GM18508 (cell line): ENCODE measurements at regions not wholly inside any gene's neighbourhood (a gene's known extent, or its start where the extent isn't known, plus 50 kb on each side); places are given as distances from the start of the nearest gene placed in this dataset.

Source experiments
- ATAC-seq: cut with Tn5 transposase; IDR thresholded peaks from one replicate; pipeline ENCODE4 v1.9.1; 2021; ENCODE audit warnings: moderate number of reproducible peaks; ENCODE audit not compliant: insufficient read depth, unreplicated experiment

DNA sequence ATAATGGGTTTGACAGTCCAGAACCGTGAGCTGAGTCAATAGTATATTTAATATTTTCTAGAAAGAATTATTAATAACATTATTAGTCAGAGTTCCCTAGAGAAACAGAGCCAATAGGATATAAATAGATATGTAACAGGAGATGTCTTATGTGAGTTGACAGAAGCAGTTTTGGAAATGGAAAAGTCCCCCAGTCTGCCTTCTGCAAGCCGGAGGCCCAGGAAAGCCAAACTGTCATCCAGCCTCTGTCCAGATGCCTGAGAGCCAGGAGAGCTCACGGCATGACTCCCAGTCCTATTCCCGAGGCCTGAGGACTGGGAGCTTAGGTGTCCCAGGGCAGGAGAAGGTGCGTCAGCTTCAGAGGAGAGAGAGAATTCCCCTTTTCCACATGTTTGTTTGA lies 286.4 kb upstream of the ADARB2 start:
- ATAC-seq = no peak

DNA sequence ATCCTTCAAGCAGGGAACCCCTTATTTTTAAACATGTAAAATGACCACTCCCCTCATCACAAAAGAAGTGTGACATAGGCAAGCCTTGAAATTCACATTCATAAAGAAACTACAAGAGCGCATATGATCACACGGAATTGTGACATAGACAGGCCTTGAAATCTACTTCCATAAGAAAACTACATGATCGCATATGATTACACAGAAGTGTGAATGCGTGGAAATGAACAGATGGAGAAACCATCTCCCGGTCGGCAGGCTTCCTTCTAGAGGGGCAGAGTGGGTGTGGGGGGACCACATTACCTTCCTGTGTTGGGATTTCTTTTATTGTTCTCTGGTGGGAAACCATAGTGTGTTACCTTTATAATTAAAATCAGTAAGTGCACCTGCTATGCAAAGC lies 285.1 kb upstream of the ADARB2 start:
- ATAC-seq = no peak

DNA sequence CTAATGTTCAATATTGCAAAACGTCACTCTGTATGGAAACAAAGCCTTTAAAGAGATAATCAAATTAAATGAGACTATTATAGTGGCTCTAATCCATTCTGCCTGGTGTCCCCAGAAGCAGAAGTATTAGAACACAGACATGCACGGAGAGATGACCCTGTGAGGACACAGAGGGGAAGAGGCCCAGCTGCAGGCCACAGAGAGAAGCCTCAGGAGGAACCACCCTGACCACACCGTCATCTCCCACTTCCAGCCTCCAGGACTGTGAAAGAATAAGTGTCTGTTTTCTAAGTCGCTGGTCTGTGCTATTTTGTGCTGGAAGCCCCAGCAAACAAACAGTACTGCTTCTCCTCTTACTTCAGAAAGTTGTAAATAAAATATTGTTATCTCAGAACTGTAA lies 283.5 kb upstream of the ADARB2 start:
- no peak for ATAC-seq

DNA sequence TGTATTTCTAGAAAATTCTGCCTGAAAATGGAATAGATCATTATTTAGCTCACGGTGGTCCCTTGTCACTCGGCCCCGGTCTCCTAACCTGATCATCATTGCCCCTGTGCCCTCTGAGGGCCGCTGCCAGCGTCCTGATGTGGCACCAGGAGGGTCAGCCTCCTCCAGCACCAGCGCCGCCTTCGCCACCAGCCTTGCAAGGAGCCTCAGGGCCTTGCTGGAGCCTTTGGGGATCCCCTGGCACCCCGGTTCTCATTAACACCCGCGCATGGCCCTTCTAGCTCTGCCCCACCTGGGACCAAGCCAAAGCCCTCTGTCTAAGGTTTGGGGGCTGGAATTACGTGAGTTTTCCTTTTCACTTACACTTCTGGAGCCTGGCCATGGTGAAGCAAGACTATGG lies 282.5 kb upstream of the ADARB2 start:
- no peak for ATAC-seq

DNA sequence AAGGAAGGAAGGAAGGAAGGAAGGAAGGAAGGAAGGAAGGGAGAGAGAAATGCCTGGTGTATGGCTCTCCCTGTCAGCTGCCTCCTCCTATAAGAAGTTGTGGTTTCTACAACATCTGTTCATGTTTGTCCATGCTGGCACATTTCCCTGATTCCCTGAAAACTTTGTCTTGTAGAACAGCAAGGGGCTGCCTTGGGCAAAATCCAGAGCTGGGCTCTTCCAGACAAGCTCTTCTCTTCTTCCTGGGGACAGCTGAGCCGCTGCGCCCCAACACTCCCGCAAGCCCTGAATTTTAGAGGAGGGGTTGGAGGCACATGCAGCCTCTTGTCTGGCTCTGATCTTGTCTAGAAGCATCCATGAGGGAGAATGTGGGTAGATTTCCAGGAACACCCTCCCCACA lies 282.0 kb upstream of the ADARB2 start:
- no peak for ATAC-seq

DNA sequence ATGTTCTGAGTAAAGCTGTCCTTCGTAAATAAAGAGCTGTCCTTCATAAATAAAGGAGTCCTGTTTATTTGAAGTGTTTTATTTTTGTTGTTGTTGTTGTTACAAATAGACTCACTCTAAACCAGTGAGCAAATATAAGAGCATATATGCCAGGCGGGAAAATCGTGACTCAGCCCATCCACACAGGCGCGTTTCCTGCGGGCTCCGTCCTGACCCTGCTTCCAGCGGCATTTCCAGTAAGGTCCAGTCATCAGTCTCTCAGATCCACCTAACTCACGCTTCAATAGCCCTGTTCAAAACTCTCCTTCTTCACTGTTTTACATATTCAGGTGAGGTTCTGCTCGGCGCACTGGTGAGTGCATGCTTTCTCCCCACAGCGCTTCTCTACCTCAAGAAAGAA lies 277.2 kb upstream of the ADARB2 start:
- no peak for ATAC-seq

DNA sequence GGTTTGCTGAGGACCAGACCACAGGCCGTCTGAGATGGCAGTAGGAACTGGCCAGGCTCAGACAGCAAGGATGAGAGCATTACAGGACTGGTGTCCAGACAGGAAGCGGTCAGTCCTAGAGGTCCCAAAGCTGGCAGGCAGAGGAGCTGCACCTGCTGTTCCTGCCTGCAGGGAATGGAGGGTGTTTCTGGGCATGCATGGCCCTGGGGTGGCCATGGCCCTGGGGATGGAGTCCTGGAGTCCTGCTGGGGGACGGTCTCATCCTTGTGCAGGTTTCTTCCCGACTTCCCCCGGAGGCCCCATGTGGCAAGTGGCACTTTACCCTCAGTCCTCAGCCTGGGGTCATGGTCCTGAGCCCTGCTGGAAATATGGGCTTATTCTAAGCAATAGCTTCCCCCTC lies 274.9 kb upstream of the ADARB2 start:
- ATAC-seq = no peak

DNA sequence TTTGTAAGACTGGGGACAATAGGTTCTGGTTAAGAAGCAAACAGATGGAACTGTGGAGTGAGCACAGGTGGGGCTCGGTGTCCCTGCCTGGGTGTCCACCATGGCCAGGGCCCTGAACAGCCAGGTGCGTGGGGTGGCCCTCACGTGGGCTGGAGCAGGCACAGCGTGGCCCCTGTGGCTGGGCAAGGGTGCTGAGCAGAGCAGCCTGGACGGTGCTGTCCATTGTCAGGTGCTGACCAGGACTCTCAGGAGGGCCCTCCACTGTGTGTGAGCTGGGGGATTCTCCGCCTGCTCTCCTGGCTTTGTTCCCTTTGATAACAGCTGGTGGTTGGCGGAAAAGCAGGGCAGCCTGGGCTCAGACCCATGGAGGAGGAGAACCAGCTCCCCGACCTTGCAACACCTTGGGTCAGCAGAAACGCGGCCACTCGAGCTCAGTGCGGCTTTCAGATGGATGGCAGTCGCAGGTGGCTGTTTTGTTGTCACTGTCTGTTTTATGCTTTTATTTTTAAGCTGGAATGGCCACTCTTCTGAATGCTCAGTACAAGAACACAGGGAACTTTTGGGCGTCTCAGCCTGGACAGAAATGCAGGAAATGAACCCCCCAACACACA lies 273.9 kb upstream of the ADARB2 start:
- no peak for ATAC-seq

DNA sequence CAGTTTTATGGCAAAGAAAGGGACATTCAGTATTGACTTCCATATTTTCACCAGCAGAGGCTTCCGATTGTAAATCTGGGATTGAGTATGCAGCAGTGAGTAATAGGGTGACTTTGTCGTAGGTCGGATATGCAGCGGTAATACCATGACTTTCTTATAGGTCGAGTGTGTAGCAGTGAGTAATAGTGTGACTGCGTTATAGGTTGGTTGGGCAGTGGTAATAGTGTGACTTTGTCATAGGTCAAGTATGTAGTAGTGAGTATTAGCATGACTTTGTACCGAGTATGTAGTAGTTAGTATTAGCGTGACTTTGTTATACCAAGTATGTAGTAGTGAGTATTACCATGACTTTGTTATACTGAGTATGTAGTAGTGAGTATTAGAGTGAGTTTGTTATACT lies 268.2 kb upstream of the ADARB2 start:
- ATAC-seq = no peak

DNA sequence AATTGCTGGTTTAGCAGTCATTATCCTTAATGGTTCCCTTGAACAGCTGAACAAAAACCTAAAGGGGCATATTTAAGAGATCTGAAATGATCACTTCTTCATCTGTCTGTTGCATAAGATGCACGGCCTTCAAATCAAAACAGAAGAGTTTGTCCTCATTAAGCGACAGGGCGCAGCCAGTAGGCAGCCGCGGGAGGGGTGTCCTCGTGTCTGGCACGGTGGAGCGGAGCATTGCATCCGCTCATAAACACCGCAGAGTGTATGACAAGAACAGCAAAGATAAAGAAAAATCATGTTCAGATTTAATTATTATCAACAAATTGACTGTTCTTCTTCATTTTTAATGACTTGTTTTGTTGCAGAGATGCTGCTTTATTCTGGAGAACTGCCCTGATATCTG lies 255.6 kb upstream of the ADARB2 start:
- ATAC-seq = no peak

DNA sequence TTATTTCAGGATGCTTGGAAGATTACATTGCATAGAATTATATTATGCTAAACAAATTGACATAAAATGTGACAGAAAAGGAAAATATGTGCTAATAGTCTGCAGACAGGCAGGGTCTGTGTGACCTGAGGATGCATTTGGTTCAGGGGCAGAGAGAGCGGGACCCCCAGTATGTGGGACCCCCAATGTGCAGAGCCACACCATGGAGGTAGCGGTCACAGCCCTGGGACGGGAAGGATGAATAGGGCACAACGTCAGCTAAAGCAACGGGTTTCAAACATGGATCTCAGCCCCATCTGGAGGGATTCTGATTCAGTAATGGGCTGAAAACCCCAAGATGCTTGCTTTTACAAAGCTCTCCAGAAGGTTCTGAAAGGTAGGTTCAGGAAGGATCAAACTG lies 251.8 kb upstream of the ADARB2 start:
- no peak for ATAC-seq

DNA sequence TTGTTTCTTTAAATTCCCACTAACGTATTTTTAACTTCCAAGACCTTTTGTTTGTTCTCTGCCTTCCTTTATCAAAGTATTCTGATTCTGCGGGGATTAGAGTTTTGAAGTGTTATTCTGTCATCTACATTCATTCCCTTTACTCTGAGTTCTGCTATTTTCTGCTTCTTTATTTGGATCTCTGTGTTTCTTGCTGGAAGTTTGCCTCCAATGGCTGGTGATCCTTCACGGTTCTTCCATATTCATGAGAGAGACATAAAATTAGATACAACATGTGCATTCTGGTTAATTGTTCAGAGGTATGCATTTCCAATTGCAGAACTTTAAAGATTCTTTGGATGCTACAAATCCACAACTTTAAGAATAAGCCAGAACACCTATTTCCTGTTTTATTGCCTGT lies 244.7 kb upstream of the ADARB2 start:
- ATAC-seq = no peak

DNA sequence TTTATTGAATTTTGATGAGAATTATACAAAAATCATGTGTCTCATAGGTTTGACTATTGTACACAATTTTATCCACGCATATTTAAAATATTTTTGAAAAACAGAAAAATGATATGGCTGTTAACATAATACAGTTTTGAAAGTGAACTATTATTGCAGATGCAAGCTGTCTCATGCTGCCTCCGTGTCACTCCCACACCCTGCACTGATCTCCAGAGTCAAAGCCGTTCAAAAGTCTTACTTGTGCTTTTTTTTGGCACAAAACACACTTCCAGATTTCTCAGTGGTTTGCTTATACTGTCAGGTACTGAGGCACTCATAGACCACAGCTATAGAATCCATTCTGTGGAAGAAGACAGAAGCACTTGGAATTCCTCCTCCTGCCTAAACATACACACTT lies 243.1 kb upstream of the ADARB2 start:
- ATAC-seq = no peak

DNA sequence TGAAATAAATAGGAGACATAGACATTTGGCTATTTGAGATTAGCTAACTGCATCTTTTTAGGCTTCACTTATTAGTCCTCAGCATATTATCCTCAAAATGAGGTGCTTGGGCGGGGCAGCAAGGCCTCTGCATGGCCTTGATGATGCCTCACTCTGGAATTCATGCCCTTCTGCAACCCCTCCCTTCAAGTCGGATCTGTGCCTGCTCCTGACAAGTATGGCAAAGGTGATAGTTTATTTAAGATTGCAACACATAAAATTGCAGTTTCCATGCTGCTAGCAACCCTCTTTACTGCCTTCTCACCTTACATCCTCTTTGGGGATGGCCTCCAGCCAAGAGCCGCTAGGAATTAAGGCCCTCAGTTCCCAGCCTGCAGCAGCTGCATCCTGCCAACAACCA lies 241.3 kb upstream of the ADARB2 start:
- ATAC-seq = no peak

DNA sequence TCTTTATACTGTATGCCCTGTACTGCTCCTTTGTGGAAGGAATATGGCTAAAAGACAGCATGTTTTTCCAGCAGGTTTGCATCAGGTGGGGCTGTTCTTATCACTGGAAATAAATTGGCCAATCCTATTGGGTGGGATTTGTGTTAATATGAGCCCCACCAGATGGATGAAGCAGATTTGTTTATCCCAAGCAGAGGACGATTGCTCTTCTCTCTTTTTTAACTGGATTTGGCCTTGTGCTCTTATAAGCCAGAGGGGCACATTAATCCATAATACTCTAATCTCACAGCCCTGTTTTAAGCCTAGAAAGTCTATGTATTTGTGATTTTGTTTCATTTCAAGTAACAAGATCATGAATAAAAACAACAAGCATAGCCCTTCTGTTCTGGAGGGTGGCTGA lies 240.1 kb upstream of the ADARB2 start:
- no peak for ATAC-seq

DNA sequence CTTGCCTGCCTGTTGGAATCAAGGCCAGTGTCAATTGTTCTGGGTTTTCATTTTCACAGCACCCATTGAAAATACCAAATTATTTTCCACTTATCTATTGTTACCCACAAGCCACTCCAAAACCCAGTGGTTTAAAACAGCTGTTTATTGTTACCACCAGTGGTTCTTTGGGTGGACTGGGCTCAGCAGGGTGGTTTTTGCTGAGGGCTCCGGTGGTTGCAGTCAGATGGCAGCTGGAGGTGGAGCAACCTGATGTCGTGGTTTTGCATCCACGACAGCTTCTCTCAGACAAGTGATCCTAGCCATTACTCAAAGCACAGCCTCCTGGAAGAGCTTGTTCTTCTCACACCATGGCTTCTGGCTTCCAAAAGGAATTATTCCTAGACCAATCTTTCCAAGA lies 235.1 kb upstream of the ADARB2 start:
- ATAC-seq = no peak

DNA sequence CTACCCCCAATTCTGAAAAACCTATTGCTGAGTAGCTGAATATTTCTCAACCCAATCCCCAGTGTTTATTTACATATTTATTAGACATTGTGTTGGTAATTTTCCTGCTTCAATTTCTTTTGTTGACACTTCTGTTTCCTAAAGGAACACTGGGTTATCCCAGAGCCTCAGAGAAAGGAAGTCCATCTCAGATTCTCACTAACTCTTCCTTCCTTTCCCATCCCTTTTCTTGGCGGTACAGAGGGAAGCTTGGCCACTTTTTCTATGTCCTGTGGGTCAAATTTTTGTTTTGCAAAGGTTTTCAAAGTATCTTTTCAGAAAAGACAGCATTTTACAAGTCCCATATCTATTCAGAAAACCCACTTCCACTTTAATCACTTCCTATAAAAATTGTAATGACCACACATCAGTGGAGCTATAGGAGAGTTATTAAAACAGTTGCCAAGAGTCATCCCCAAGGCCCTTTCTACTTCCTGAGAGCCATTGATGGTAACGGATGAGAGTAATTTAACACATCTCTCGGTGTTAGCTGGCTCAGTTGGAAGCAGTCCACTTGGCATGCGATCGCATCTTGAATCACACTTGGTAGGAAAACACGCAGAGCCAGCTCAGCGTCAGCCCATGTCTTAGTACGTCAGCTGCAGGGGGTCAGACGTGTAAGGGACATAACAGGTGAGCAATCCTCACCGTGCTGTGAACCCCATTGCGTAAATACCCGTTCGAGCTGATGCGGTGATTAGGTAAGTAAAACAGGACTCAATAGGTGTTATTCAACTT lies 231.1 kb upstream of the ADARB2 start:
- no peak for ATAC-seq

DNA sequence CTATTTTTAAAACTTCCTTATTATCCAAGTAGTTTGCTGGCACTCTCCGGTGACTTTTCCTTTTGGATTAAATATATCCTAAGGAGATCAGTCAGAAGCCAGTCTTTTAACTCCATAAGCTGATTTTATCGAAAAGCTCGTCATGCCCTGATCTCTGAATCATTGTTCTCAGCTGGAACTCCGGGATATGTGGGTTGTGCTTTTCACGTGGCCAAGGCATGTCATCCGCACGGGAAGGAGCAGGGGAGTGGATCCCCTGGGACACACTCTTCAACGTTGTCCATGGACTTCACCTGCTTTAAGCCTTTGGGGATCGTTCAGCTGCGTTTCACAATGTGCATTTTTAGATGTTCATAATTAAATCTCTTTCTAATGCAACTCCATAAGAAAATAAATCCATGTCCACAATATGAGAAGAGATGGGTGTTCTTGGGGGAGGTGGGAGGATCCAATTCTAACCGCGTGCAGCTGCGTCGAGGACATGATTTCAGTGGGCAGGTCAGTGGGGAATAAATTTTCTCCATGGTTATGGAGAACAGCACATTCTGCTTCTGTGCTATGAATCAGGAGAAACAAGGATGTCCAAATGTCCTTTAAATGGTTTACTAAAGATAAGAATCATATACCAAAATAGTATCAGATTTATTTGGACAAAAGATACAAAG lies 229.5 kb upstream of the ADARB2 start:
- ATAC-seq = no peak

DNA sequence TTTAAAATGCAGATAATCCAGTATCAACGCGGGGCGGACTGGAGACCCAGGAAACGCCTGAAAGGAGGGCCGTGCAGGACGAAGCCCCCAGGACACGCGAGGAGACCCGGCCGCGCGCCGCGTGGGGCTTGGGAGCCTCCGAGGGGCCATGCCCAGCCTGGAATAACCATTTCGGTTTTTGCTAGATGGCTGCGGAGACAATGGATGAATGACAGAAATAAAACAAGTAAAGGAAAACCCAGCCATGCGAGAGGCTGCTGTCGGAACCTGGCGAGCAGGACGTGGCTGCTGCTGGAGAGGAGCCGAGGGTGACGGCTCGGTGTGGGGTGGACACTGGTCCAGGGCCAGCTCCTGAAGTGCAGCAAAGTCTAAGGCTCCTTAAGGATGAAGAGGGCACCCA lies 227.2 kb upstream of the ADARB2 start:
- ATAC-seq = no peak

DNA sequence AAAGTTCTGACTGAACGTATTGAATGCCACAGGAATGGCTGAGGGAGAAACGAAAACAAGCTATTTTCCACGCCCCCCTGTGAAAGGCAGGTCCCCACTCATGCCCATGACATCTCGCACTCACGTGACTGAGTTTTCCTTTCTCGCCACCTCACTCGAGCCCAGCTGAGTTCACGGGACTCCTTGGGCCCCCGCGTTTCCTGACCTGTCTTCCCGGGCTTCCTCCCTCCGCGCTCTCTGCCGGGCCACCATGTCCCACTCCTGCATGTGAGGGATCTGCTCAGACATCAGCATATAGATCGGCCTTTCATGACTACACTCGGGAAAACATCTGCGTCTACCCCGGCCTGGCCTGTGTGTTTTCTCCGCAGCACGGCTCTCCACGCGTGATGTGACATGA lies 226.0 kb upstream of the ADARB2 start:
- no peak for ATAC-seq

DNA sequence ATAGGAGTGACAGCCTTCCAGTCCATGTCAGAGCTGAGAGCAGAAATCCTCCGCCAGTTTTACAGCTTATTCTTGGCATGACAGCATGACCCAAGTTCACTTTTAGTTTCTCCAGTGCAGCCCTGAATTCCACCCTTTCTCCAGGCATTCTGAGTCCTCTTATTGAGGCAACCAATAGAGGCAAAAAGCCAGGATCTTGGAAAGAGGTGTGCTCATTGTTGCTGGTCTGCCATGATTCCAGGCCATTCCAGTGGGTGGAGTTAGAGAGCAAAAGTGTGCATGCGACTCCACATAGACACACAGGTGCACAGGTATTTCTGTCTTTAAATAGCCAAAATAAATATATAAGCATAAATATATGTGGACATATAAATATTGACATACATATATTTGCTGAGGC lies 224.7 kb upstream of the ADARB2 start:
- no peak for ATAC-seq

DNA sequence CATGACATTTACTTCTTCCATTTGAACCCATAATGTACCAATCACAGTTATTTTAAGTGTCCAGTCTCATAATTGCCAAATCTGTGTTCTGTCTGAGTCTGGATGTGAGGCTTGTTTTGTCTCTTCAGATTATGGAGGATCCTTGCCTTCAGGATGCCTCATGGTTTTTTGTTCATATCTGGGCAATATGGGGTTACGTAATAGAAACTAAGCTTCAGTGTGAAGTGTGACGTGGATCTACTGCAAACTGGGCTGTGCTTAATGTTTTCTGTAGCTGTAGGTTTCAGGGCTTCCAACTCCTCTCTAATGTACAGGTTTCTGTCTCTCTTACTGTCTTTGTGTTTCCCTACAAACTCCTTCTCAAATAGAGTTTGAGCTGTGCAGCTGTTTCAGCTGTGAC lies 223.7 kb upstream of the ADARB2 start:
- no peak for ATAC-seq
